ENCODE measurements at regions not wholly inside any gene's neighbourhood (a gene's known extent, or its start where the extent isn't known, plus 50 kb on each side); places are given as distances from the start of the nearest gene placed in this dataset.

DNA sequence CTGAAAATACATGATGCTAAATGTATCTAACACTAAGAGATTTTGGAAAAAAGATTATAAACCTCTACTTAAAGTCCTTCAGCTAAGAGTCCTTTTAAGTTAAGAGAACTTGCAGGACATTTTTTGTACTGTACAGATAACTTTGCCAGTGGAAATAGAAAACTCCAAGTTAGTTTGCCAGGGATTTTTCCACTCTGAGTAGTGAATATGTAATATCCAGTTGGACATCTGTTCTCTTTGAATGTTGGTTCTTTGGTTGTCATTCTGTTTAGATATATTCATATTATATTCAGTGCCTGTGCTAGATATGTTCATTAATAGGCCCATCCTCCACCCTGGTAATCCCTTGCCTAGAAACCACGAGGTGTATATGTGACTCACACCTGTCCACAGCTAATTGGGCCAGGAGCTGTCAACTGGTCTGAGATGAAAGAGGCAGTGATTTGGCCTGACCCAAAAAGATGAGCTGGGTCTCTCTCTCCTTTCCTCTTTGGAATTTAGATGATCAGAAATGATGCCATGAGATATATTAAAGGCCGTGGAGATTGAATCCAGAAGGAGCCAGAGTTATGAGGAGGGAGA, 261.0 kb upstream of the LRIG3 start:
- TF ChIP-seq, protein P1, sequence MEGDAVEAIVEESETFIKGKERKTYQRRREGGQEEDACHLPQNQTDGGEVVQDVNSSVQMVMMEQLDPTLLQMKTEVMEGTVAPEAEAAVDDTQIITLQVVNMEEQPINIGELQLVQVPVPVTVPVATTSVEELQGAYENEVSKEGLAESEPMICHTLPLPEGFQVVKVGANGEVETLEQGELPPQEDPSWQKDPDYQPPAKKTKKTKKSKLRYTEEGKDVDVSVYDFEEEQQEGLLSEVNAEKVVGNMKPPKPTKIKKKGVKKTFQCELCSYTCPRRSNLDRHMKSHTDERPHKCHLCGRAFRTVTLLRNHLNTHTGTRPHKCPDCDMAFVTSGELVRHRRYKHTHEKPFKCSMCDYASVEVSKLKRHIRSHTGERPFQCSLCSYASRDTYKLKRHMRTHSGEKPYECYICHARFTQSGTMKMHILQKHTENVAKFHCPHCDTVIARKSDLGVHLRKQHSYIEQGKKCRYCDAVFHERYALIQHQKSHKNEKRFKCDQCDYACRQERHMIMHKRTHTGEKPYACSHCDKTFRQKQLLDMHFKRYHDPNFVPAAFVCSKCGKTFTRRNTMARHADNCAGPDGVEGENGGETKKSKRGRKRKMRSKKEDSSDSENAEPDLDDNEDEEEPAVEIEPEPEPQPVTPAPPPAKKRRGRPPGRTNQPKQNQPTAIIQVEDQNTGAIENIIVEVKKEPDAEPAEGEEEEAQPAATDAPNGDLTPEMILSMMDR (IDR thresholded peaks at IDR 0.05; ENCODE audit: poor library complexity), result no peak
- no peak for TF ChIP-seq EZH2phosphoT487 (IDR thresholded peaks at IDR 0.05; ENCODE audit: low read depth, severe bottlenecking, unreplicated experiment)

Data from hepatocyte (in vitro differentiated cells).